H9 (cell line): ENCODE measurements at regions not wholly inside any gene's neighbourhood (a gene's known extent, or its start where the extent isn't known, plus 50 kb on each side); places are given as distances from the start of the nearest gene placed in this dataset.

Source experiments
- DNase-seq: peaks from one replicate; pipeline ENCODE4 v3.0.0-alpha.2; 2017
- H2AFZ ChIP-seq: one replicate; pipeline ENCODE4 v1.6.1; 2013; ENCODE audit warnings: mild to moderate bottlenecking, low read length, control low read depth, moderate library complexity
- H2AK5ac ChIP-seq: 2 replicates; pipeline ENCODE4 v1.6.1; 2013; ENCODE audit warnings: low read length, control low read depth, mixed read lengths; ENCODE audit not compliant: insufficient read length
- H2BK120ac ChIP-seq: one replicate; pipeline ENCODE4 v1.6.1; 2013; ENCODE audit warnings: low read depth, mild to moderate bottlenecking, low read length, control low read depth, inconsistent platforms; ENCODE audit not compliant: poor library complexity, severe bottlenecking
- H2BK12ac ChIP-seq: 2 replicates; pipeline ENCODE4 v1.6.1; 2013; ENCODE audit warnings: low read length, control low read depth, mixed read lengths, low read depth; ENCODE audit not compliant: insufficient read length
- H2BK15ac ChIP-seq: 2 replicates; pipeline ENCODE4 v1.6.1; 2013; ENCODE audit warnings: low read depth, low read length, control low read depth
- H2BK20ac ChIP-seq: one replicate; pipeline ENCODE4 v1.6.1; 2013; ENCODE audit warnings: low read depth, mild to moderate bottlenecking, low read length, control low read depth, inconsistent platforms; ENCODE audit not compliant: poor library complexity, severe bottlenecking
- H2BK5ac ChIP-seq: 2 replicates; pipeline ENCODE4 v1.6.1; 2013; ENCODE audit warnings: low read length, control low read depth, mixed read lengths; ENCODE audit not compliant: insufficient read length
- H3K14ac ChIP-seq: 2 replicates; pipeline ENCODE4 v1.6.1; 2013; ENCODE audit warnings: low read length, control low read depth; ENCODE audit not compliant: insufficient read depth
- H3K18ac ChIP-seq: 2 replicates; pipeline ENCODE4 v1.6.1; 2013; ENCODE audit warnings: low read depth, mild to moderate bottlenecking, mixed read lengths, low read length, control low read depth; ENCODE audit not compliant: insufficient read length
- H3K23ac ChIP-seq: 2 replicates; pipeline ENCODE4 v1.6.1; 2013; ENCODE audit warnings: low read length, control low read depth, mixed read lengths, low read depth; ENCODE audit not compliant: insufficient read length
- H3K23me2 ChIP-seq: 2 replicates; pipeline ENCODE4 v1.6.1; 2013; ENCODE audit warnings: low read depth, mild to moderate bottlenecking, mixed read lengths, low read length, control low read depth; ENCODE audit not compliant: insufficient read length, poor library complexity, severe bottlenecking
- H3K27ac ChIP-seq: 2 replicates; pipeline ENCODE4 v1.5.1; 2013; ENCODE audit warnings: low read length, control low read depth, mixed read lengths, low read depth; ENCODE audit not compliant: insufficient read length
- H3K27me3 ChIP-seq: 2 replicates; pipeline ENCODE4 v1.6.1; 2013; ENCODE audit warnings: low read length, control low read depth, inconsistent platforms; ENCODE audit not compliant: insufficient read depth
- H3K4ac ChIP-seq: 2 replicates; pipeline ENCODE4 v1.6.1; 2013; ENCODE audit warnings: low read depth, mild to moderate bottlenecking, control low read depth, inconsistent platforms, low read length, moderate library complexity
- H3K4me1 ChIP-seq: 2 replicates; pipeline ENCODE4 v1.6.1; 2013; ENCODE audit warnings: low read length, control low read depth, inconsistent platforms; ENCODE audit not compliant: insufficient read depth
- H3K4me2 ChIP-seq: 2 replicates; pipeline ENCODE4 v1.6.1; 2013; ENCODE audit warnings: low read length, control low read depth, mixed read lengths; ENCODE audit not compliant: insufficient read length, insufficient read depth
- H3K56ac ChIP-seq: 2 replicates; pipeline ENCODE4 v1.6.1; 2013; ENCODE audit warnings: low read depth, mild to moderate bottlenecking, mixed read lengths, low read length, control low read depth; ENCODE audit not compliant: insufficient read length
- H3K79me1 ChIP-seq: 2 replicates; pipeline ENCODE4 v1.6.1; 2013; ENCODE audit warnings: low read depth, mild to moderate bottlenecking, moderate library complexity, low read length, control low read depth, inconsistent platforms; ENCODE audit not compliant: insufficient read depth, poor library complexity, severe bottlenecking
- H3K79me2 ChIP-seq: 2 replicates; pipeline ENCODE4 v1.6.1; 2013; ENCODE audit warnings: low read length, control low read depth, inconsistent platforms; ENCODE audit not compliant: insufficient read depth
- H3K9ac ChIP-seq: 2 replicates; pipeline ENCODE4 v1.6.1; 2013; ENCODE audit warnings: low read length, control low read depth, mixed read lengths; ENCODE audit not compliant: insufficient read length; ENCODE audit errors: extremely low read depth
- H3K9me3 ChIP-seq: one replicate; pipeline ENCODE4 v1.6.1; 2013; ENCODE audit warnings: low read depth, low read length, inconsistent platforms; ENCODE audit not compliant: control insufficient read depth
- H3T11ph ChIP-seq: one replicate; pipeline ENCODE4 v1.6.1; 2013; ENCODE audit warnings: mild to moderate bottlenecking, low read length, control low read depth, inconsistent platforms
- H4K20me1 ChIP-seq: one replicate; pipeline ENCODE4 v1.6.1; 2013; ENCODE audit not compliant: control insufficient read depth, insufficient read length, insufficient read depth
- H4K5ac ChIP-seq: 2 replicates; pipeline ENCODE4 v1.6.1; 2013; ENCODE audit warnings: low read depth, mild to moderate bottlenecking, mixed read lengths, low read length, control low read depth; ENCODE audit not compliant: insufficient read length
- H4K8ac ChIP-seq: replicated peaks from 2 replicates; pipeline ENCODE4 v1.6.1; 2013; ENCODE audit warnings: low read length, control low read depth, mixed read lengths, low read depth; ENCODE audit not compliant: insufficient read length
- H4K91ac ChIP-seq: 2 replicates; pipeline ENCODE4 v1.6.1; 2013; ENCODE audit warnings: low read depth, mild to moderate bottlenecking, moderate library complexity, mixed read lengths, low read length, control low read depth; ENCODE audit not compliant: insufficient read length
- H3K27ac Mint-ChIP-seq, 3 experiments: 2 replicates in 2 of 3; 3 replicates in 1 of 3; pipeline ENCODE4 v1.8.0; 2020 to 2021; ENCODE audit warnings: mixed read lengths in 3 of 3, mild to moderate bottlenecking in 1 of 3, moderate library complexity in 1 of 3
- H3K27me3 Mint-ChIP-seq: 2 replicates; pipeline ENCODE4 v1.8.0; 2021; ENCODE audit warnings: low read depth, mild to moderate bottlenecking, moderate library complexity, mixed read lengths
- H3K36me3 Mint-ChIP-seq, 3 experiments: 2 replicates in 2 of 3; 3 replicates in 1 of 3; pipeline ENCODE4 v1.8.0; 2020 to 2021; ENCODE audit warnings: low read depth in 3 of 3, mixed read lengths in 3 of 3; ENCODE audit not compliant: insufficient read depth in 1 of 3
- H3K4me1 Mint-ChIP-seq, 2 experiments: 2 replicates each; pipeline ENCODE4 v1.8.0; 2020; ENCODE audit warnings: mixed read lengths in 2 of 2
- H3K4me3 Mint-ChIP-seq, 2 experiments: 2 replicates in 1 of 2; 3 replicates in 1 of 2; pipeline ENCODE4 v1.8.0; 2020 to 2021; ENCODE audit warnings: mild to moderate bottlenecking in 2 of 2, mixed read lengths in 2 of 2, moderate library complexity in 1 of 2
- H3K9me3 Mint-ChIP-seq, 2 experiments: 2 replicates in 1 of 2; 3 replicates in 1 of 2; pipeline ENCODE4 v1.8.0; 2020; ENCODE audit warnings: mild to moderate bottlenecking in 2 of 2, mixed read lengths in 2 of 2, moderate library complexity in 1 of 2
- CTCF ChIP-seq: fragments of 200-600 bp; sonication (generic); conservative IDR thresholded peaks from 3 replicates; pipeline ENCODE4 v1.8.0; 2021; ENCODE audit warnings: antibody characterized with exemption, mild to moderate bottlenecking
- WGBS: extraction: QIAGEN DNeasy Blood & Tissue Kit; methylation state at CpG from one replicate; pipeline ENCODE4 v1.1.7; 2013; ENCODE audit warnings: missing lambda C conversion rate, low lambda C conversion rate, mixed read lengths; ENCODE audit not compliant: insufficient read length; ENCODE audit errors: extremely low coverage; 5-methylcytosine and 5-hydroxymethylcytosine counted together

DNA sequence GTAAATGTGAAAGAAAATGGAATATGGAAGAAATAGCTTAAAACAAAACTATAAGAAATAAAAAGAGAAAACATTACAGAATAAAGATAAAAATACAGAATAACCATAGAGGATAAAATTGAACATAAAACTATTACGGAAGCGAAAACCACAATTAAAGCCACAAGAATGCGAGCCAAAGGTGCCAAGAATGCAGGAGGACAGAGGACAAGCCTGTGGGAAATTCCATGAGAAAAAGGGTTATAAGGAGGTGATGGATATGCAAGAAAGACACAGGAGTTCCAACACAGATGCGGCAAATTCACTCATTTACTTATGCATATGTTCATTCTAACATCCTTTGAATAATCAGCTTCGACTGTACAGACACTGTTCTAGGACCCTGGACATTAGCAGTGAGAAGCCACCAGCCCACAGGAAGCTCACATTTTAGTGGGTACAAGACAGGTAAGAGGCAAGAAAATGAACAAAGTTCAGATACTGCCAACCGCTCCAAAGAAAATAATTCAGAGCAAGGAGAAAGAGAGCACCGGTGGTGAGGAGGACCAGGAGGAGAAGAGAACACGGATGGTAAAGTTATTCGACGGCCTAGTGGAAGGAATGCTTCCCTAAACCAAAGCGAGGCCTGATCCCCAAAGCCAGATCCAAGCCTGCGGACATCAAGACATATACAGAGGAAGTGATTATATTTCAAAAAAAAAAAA lies 213.7 kb upstream of the MGMT start:
- peak; percentile 48; the same call in 2 of the 3 replicates for TF ChIP-seq CTCF
- Histone ChIP-seq H4K8ac (no peak overlapping the region), H3K56ac (no peak overlapping the region), H3K4ac (no peak overlapping the region), H3K27me3 (no peaks in the 10 kb centered on the region), H4K5ac (no peak overlapping the region), H4K20me1 (no peaks in the 10 kb centered on the region), H3K23ac (no peak overlapping the region), H3T11ph (no peak overlapping the region), H3K23me2 (no peaks in the 10 kb centered on the region), H2BK20ac (no peak overlapping the region), H3K18ac (no peak overlapping the region), H3K27ac (no peak overlapping the region), H2BK12ac (no peak overlapping the region), H2BK120ac (no peak overlapping the region), H3K9me3 (no peaks in the 10 kb centered on the region), H3K79me2 (no peaks in the 10 kb centered on the region), H2AK5ac (no peak overlapping the region), H3K14ac (no peak overlapping the region), H2BK5ac (no peak overlapping the region), H3K4me1 (no peaks in the 10 kb centered on the region), H2AFZ (no peak overlapping the region), H3K79me1 (no peaks in the 10 kb centered on the region), H3K9ac (no peak overlapping the region), H4K91ac (no peak overlapping the region), H2BK15ac (no peak overlapping the region), H3K4me2 (no peak overlapping the region)
- Mint-ChIP-seq H3K9me3 (peaks cover 11 to 13% of the 10 kb centered on the region in 2 experiments; a peak in 4 of 5 replicates), H3K4me1 (peaks cover 0 to 5% of the 10 kb centered on the region in 2 experiments; a peak in 1 of 4 replicates), H3K36me3 (peaks cover 0 to 6% (median 2%) of the 10 kb centered on the region in 3 experiments; a peak in 5 of 7 replicates), H3K27me3 (no peaks in the 10 kb centered on the region; the same call in 1 of the 2 replicates), H3K4me3 (no peak overlapping the region), H3K27ac (peak overlapping the region in 1 of 3 experiments; percentile 30; a peak in 1 of 7 replicates)
- WGBS: no CpG with 5 or more reads among the region's 12 CpGs
- no peak for DNase-seq
